LoVo (cell line): ENCODE measurements at regions not wholly inside any gene's neighbourhood (a gene's known extent, or its start where the extent isn't known, plus 50 kb on each side); places are given as distances from the start of the nearest gene placed in this dataset.

Experiments used
- DNase-seq: peaks from one replicate; pipeline ENCODE4 v3.0.0-alpha.2; 2016; ENCODE audit warnings: low spot score

DNA sequence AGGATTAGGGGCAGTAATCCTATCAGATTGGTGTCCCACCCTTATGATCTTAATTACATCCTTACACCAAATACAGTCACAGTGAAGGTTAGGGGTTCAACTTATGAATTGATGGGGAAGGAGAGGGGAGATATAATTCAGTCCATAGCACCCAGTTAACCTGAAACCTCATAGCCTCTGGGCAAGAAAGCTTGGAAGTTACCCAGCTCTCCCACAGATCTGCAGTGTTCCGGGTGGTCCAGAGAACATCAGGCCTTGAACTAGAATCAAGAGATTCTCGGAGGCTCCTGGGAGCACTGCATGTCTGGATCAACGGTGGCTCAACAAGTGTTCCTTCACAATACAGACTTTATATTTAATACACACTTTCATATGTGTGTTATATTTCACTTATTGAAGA lies 392.6 kb upstream of the MARCKS start:
- no peak for DNase-seq

DNA sequence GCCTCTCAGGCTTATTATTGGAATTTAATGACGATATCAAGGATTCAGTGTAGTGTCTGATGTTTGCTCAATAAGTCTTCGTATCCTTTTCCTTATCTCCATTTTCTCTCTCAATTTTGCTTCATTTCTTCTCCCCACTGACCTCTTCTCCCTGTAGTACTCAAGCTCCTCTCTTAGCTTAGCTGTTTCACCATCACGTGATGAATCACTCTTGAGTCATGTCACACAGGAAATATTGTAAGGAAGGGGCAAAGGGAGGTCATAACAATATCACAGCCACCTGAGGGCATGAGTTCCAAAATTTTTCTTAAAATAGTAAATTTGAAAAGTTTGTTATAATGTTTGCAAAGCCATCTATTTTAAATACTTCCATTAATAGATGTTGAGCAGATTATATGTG lies 392.2 kb upstream of the MARCKS start:
- peak; percentile 13 for DNase-seq

GRCh38 chr6:113466526-113466925 lies 390.6 kb upstream of the MARCKS start:
- no peak for DNase-seq

DNA sequence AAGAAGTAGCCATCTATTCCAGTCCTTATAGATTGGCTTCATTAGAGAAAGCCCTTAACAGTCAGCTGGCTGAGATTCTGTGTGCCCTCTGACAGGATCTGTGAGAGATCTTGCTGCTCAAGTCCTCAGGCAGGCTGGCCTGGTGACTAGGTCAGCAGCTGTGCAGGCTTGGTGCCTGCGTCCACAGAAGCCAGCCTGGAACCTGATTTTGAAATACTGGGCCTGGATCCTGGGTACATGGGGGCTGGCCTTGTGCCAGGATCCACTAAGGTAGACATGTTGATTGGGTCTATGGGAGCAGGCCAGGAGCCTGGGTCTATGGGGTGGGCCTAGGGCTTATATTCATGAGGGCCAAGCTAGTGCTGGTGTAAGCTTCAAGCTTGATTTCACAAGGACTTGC lies 381.8 kb upstream of the MARCKS start:
- DNase-seq, result no peak

DNA sequence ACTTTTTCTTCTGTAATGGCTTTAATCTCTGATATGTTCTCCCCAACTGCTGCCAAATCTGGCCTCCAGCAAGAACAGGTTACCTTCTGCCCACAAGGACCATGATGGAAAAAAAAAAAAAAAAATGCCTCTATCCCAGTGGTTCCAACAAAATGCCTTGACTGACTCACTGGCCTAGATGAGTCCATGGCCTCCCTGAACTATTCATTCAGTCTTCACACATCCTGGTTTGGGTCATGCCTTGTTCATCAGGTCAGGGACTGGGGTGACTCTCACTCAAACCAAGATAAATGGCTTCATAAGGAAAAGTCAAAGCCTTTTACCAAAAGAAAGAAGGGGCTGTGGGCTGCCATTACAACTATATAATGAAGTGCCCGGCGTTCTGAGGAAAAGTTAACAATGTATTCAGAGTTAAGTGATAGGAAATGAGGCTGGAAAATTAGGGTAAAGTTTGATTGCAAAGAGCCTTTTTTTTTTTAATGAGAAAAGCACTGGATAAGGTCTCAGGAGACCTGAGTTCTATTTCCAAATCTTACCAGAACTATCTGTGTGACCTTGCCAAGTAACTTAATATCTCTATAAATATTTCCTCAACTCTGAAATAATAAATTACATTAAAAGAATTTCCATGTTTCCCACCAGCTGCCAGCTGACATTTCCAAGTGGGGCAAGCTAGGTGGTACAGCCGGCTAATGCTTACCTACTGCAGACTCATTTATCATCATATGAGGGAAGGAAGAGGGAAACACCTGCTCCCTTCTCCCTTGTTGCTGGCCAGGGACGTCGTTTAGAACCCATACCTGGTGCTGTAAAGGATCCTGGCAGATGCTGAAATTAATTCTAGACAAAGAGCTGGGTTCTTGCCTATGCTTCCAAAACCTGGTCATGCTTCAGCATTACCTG lies 380.0 kb upstream of the MARCKS start:
- no peak for DNase-seq

GRCh38 chr6:113480616-113481015 lies 376.5 kb upstream of the MARCKS start:
- DNase-seq, result no peak

- no peak for DNase-seq
Observed at GRCh38 chr6:113481458-113481857, 375.7 kb upstream of the MARCKS start.

- no peak for DNase-seq
Observed at GRCh38 chr6:113481910-113482309, 375.2 kb upstream of the MARCKS start.

GRCh38 chr6:113482771-113483170 lies 374.4 kb upstream of the MARCKS start:
- no peak for DNase-seq

- DNase-seq, result no peak
Observed at GRCh38 chr6:113486199-113486598, 370.9 kb upstream of the MARCKS start.

DNA sequence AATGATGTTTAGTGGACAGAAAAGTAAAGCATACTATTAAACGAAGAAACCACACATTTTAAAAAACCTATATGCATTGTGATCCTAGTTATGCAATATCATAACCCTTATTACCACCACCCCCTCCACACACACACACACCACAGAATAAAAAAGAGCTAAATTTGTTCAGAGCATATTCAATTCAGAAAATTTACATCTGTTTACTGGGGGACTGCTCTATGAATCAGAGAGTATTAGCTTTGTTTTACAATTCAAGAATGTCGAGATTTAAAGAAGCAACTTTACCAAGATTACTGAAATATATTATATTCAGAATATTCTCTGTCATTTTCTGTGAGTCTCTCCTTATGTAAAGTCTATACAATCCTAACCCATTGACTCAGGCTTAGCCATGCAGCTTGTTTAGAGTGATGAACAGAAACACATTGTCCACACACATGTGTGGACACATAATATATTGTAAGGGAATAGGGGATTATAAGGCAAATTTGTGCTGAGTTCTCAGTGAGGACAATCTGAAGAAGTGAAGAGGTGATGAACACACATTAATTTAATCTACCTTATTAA lies 369.6 kb upstream of the MARCKS start:
- no peak for DNase-seq

GRCh38 chr6:113488061-113488460 lies 369.1 kb upstream of the MARCKS start:
- DNase-seq, result no peak

DNA sequence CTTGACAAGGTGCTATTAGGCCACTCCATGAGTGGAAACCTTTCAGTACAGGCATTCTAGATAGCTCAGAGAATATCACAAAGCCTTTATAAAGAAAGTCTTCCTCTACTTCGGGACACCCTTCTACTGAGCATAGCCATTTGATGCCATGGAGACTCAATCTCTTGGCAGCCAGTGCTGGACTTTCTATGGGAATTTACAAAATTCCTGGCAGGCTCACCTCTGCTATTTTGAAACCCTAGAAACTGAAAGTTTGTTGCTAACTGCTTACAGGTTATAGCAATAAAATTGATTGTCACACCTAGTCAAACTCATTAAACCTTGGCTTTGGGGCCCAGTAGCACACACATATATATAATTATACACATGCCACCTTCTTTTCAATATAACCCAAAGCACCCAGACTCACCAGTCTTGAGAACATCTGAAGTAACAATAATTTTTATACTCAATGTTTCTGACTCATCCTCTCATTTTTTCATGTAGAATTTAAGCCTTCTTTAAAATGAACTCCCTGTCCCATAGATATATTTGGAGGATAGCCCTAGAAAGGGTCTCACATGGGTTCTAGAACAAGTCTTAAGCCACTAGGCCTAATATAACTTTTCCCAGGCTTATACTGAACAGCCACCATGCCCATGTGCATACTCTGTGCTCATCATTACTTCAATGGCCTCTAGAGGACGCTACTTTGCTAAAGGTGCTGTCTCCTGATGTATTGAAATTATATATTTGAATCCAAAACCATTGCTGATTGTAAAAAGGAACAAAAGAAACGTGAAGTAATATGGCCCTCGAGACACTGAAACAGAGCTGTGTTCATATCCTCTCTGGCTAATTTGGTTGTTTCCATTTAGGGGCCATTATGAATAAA lies 368.1 kb upstream of the MARCKS start:
- DNase-seq, result no peak

GRCh38 chr6:113489952-113490746 lies 367.0 kb upstream of the MARCKS start:
- no peak for DNase-seq

GRCh38 chr6:113491376-113491775 lies 365.8 kb upstream of the MARCKS start:
- no peak for DNase-seq

DNA sequence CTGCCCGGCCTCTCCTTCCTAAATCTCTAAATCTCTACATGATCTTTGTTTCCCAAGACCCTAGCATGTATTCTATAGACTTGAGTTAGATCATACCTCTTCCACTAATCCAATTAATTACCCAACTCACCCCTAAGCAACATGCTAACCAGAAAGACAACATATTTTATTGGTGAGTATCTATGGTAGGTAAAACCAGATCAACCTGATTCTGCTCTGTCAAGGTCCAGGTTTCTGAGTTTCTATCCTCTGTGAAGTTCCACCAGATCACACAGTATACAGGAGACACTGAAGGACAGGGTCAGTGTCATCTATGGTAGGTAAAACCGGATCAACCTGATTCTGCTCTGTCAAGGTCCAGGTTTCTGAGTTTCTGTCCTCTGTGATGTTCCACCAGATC lies 363.2 kb upstream of the MARCKS start:
- DNase-seq, result no peak

- no peak for DNase-seq
Observed at GRCh38 chr6:113495521-113495920, 361.6 kb upstream of the MARCKS start.

- DNase-seq, result no peak
Observed at GRCh38 chr6:113496166-113496565, 361.0 kb upstream of the MARCKS start.

DNA sequence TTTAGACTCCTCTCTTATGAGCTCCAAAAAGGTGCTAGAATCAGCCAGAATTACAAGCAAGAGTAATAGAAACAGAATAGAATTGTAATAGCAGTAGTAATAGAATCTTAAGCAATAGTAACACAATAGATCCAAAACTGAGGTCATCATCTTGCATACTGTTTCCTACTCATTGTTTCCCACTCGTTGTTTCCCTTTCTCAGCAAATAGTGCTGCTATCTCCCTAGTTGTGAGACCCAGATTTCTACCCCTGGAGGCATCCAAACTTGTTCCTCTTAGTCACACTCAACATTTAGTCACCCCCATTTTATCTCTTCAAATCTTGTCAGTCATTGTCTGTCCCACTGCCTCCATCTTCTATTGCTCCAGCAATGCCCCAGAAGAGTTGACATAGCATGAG lies 356.9 kb upstream of the MARCKS start:
- no peak for DNase-seq

GRCh38 chr6:113505084-113505699 lies 352.0 kb upstream of the MARCKS start:
- no peak for DNase-seq

- DNase-seq, result no peak
Observed at GRCh38 chr6:113508249-113508648, 348.9 kb upstream of the MARCKS start.
